HG03060 (cell line): ENCODE measurements at regions not wholly inside any gene's neighbourhood (a gene's known extent, or its start where the extent isn't known, plus 50 kb on each side); places are given as distances from the start of the nearest gene placed in this dataset.

Experiments
- ATAC-seq: cut with Tn5 transposase; IDR thresholded peaks from one replicate; pipeline ENCODE4 v1.9.1; 2021; ENCODE audit warnings: low read depth, moderate number of reproducible peaks; ENCODE audit not compliant: unreplicated experiment

DNA sequence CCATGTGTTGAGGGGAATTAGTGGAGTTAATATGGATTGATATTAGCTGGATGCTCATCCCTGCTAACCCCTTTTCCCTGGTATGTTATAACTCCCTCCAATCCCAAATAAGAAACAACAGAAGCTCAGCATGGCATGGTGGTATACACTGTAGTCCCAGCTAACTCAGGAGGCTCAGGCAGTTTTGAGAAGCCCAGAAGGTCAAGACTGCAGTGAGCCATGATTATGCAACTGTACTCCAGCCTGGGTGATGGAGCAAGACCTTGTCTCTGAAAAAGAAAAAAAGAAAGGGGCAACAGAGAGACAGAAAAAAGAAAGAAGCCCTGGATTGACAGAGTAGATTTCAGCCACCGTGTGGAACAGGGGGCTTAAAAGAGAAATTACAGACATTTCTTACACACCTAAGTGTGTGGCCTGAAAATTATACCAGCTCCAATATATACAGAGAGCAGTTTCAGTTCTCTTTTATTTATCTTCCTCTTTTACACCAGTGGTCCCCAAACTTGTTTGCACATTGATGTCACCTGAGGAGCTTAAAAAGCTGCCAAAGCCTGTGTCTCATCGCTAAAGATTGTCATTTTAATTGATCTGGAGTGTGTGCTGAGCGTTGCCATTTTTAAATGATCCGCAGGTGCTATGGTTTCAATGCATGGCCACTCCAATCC, 203.6 kb downstream of the UBE2E3 start:
- peak; percentile 99 for ATAC-seq

GRCh38 chr2:181185421-181185820, 205.0 kb downstream of the UBE2E3 start:
- ATAC-seq: no peak

DNA sequence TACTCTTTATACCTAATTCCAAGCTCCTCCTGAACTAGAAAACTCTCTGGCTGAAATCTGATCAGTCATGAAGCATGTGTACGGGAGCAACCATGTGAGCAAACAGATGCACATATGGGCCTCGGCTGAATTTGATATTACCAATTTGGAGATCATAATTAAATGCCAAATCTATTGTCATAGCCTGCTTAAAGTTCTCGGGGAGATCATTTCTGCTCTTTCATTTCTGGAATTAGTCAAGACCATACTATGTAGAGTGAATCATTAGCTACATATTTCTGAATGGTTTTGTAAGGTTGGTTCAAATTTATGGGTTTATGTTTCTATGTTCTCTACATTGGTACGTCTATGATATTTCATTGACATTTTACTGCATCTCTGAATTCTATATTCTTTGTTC, 205.5 kb downstream of the UBE2E3 start:
- ATAC-seq: no peak

DNA sequence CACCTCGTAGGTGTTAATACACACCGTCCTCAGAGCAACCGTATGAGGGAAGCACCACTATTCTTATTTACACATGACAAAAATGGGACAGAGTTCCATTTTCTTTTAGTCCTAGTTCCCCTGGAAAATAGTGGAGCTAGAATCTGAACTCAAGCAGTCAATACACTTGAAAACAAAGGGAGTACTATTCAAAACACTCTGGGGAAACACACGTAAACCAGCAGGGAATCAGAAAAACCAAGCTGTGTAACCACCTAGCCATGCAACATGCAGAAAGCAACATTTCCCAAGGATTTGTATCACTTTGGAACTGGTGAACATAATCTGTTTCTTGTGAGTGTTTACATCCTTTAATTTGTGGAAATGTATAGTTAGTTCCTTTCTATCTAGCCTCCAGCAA, 208.2 kb downstream of the UBE2E3 start:
- no peak for ATAC-seq

DNA sequence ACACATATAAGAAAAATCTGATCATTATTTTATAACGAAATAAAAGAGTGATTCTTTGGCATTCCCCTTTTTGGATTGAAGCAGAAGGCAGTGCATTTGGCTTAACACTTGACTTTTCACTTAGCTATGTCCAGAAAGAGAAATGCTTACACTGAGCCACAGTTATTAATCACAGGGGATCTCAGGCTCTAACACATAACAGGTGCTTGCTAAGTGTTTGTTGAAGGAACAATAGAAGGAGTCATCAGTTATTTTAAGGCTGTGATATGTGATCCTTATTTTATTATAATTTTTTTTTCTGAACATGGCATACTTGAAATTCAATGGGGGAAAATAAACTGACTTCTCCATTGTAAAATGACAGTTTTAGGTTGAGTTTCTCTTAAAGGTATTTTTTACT, 209.5 kb downstream of the UBE2E3 start:
- no peak for ATAC-seq

DNA sequence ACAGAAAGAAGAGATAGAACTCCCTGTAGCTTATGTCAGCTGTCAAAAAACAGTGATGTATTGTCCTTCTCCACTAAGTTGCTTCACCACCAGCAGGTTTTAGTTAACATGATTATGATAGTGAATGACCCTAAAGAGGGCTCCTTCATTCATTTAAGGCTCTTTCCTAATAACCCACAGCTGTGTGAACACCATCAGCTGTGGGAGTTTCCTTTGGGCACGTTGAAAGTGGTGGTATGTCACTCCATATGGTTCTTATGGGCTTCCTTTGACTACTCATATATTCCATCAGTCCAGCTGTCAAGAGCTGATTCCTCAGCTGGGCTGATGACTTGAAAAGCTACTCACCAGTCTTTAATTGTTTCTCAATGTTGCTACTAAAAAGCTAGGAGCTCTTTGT, 210.3 kb downstream of the UBE2E3 start:
- no peak for ATAC-seq

DNA sequence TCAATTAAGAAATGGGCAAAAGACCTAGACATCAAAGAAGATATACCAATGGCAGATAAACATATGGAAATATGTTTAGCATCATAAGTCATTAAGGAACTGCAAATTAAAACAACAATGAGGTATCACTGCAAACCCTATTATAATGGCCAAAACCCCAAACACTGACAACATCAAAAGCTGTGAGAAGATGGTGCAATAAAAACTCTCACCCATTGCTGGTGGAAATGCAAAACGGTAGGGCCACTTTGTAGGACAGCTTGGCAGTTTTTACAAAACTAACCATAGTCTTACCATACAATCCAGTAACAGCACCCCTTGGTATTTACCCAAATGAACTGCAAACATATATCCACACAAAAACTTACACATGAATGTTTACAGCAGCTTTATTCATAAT, 213.1 kb downstream of the UBE2E3 start:
- ATAC-seq: no peak

DNA sequence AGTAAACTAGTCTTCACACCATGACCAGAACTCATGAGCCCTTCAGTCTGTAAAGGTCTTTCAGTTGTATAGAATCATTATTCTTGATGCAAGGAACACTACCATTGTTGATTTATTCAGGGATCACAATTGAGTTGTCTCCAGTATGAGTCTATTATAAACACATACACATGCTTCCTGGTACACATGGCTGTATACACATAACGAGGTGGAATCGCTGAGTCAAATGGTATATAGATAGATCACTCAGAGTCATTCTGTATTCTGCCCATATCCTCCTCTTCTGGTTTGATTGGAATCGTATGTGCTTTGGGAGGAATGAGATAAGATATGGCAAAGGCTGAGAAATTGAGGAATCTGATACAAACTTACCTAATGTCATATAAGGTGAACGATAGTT, 216.0 kb downstream of the UBE2E3 start:
- no peak for ATAC-seq

DNA sequence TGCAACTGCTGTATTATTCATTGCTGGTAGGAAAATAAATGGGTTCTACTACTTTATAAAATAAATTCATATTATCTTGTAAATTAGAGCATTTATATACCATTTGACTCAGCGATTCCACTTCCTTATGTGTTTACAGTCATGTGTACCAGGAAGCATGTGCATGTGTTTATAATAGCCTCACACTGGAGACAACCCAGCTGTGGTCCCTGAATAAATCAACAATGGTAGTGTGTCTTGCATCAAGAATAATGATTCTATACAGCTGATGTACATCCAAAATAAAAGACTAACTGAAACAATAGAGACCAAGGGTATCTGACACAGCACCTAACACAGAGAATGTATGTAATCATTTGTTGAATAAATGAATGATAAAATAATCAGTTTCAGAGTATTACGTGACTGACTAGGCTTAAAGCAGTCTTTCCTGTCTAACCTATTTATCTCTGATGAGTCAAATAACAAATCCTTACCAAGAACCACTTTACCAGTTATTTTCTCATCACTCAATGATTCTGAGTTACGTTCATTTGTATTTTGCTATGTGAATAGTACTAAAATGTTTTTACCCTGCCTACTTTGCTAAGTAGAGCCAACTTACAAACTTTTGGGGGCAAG, 216.8 kb downstream of the UBE2E3 start:
- ATAC-seq: no peak

- no peak for ATAC-seq
Observed at GRCh38 chr2:181198183-181198864, 217.9 kb downstream of the UBE2E3 start.

- ATAC-seq: no peak
Observed at GRCh38 chr2:181203412-181203811, 223.0 kb downstream of the UBE2E3 start.

- no peak for ATAC-seq
Observed at GRCh38 chr2:181203916-181204315, 223.5 kb downstream of the UBE2E3 start.

- no peak for ATAC-seq
Observed at GRCh38 chr2:181218401-181218821, 238.0 kb downstream of the UBE2E3 start.

DNA sequence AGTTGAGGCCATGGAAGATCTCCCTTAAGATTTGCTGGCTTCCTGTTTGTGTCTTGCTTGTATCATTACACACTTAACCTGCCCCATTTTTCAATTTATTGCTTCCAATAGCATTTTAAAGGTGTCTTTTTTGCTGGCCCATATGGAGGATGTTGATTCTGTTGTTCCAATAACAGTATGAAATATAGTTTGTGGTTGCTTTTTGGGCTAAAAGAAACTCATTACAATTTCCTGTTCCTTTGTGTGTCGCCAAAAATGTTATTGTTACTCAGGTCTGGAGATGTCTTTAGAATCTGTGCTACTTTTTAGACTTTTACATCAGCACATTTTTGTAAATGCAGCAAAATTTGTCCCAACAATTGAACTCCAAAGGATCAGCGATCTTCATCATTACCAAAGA, 234.0 kb upstream of the ITGA4 start:
- no peak for ATAC-seq

- no peak for ATAC-seq
Observed at GRCh38 chr2:181224866-181225265, 232.3 kb upstream of the ITGA4 start.

DNA sequence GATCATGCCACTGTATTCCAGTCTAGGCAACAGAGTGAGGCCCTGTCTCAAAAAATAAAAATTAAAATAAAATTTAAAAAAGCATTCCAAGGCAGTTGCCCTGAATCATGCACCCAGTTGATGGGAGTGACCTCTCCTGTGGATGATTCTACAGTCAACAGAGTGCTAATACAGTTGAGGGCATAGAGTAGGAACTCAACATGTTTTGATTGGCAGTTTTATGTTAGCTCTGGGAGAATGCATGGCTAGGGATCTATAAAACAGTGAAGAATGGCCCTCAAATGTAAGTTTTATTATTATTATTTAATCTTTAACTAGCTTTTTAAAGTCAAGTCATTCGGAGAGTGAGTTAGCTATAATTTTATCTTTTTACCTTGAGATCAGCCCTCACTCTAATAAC, 228.5 kb upstream of the ITGA4 start:
- ATAC-seq: no peak

DNA sequence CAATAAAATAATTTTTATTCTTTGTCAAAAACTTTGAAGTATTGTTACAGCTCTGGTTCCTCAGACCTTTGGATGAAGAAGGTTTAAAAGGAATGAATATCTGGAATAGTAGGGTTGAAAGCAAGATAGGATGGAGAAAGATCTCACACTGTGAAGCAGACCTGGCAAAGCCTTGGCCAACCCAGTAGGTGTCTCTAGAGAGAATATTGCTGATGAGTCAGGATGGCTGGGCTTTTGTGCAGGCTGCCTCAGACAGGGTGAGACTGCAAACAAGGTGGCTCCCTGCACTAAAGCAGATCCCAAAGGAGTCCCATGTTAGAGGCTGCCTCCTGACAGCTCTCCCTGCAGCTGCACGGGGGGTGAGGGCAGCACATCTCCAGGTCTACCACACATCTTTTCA, 226.0 kb upstream of the ITGA4 start:
- ATAC-seq: no peak

DNA sequence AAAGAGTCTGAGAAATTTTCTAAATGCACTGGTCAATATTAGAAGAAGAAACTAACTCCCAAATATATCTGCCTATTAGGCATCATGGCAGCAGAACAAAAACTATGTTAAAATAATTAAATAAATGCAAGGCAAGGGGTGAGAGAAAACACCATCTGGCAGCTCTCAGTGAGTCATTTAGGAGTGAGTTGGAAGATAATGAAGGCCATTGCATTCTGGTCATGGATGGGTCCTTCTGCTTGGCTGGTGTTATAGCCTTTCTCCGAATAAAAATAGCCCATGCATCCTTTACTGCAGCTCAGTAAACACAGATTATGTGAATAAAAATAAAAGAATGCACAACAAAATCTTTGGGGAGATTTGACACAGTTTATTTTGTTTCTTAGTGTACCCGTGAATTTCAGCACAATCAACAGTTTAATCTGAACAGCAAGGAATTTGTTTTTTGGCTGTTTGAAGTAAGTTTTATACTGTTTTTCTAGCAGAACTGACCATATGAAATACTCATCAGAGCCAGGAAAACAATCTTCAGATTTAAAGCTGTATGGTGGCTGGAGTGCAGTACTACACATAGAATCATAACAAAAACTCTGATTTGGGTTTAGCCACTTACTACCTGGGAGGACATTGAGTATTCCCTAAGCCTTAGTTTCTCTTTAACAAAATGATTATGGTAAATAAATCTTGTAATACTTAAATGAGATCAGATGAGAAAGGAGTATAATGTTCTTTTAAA, 225.1 kb upstream of the ITGA4 start:
- no peak for ATAC-seq

DNA sequence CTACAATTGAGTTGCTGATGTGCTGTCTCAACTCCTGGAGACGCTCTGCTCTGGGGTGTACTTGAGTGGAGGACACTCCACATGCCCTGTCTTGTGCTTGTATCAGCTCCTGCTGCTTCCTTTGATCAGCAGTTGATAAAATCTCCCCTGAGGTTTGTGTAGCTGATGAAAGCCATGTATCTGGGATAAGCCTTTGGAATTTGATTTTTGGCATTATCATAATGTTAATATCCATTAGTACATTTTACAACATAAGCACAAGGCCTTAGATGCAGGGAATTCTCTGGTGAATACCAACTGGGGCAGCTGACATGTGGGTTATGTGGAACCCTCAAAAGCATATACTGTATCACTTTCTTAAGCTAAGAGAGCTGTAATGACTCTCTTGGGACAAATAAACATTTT, 222.7 kb upstream of the ITGA4 start:
- ATAC-seq: no peak

- no peak for ATAC-seq
Observed at GRCh38 chr2:181235011-181235410, 222.2 kb upstream of the ITGA4 start.

DNA sequence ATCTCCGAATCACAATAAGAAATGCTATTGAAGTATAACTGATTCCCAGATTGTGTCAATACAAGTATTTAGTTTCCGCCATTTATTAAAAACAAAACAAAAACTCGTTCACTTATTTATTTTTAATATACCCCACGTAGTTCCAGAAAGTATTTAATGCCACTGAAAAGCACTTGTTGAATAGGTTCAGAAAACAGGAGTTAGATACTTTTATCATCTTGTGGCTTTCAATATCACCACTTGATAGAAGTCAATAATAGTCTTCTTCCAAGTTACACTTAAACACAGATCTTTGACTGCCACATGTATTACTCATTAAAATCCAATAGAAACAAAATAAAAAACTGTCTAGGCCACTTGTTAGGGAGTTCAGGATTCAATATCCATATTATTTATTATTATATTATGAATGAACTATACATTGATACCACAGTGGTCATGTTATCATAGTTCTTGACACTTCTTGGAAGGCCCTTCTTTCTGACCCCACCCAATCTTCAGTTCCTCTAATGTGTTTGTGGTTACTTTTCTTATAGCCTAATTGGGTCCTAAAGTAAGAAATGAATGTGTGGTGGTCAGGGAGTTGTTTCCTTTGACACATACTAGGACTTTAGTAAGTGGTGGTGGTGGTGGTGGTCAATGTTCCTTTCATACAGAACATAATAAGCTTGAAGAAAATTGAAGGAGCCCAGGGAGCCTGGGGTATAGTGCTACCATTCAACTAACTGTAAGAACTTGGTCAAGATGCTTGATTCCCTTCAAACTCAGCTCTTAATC, 221.3 kb upstream of the ITGA4 start:
- ATAC-seq: peak; percentile 91
